ENCODE measurements at regions not wholly inside any gene's neighbourhood (a gene's known extent, or its start where the extent isn't known, plus 50 kb on each side); places are given as distances from the start of the nearest gene placed in this dataset.

GRCh38 chr18:37617623-37618022, 52.0 kb upstream of the CELF4 start:
- no peak for DNase-seq
